GM23338 (cell line): ENCODE measurements at regions not wholly inside any gene's neighbourhood (a gene's known extent, or its start where the extent isn't known, plus 50 kb on each side); places are given as distances from the start of the nearest gene placed in this dataset.

Experiments used
- ATAC-seq: fragments of 200-7000 bp; cut with Tn5 transposase; 3 replicates; pipeline ENCODE4 v1.9.1; 2020
- DNase-seq: peaks from one replicate; pipeline ENCODE4 v3.0.0-alpha.2; 2015; ENCODE audit warnings: low spot score
- H2AFZ ChIP-seq: fragments of 200-600 bp; sonication (generic); 2 replicates; pipeline ENCODE4 v1.8.0; 2016; ENCODE audit warnings: antibody characterized with exemption, mild to moderate bottlenecking, moderate library complexity
- H3F3A ChIP-seq: fragments of 200-600 bp; sonication (generic); replicated peaks from 2 replicates; pipeline ENCODE4 v1.8.0; 2017; ENCODE audit warnings: antibody characterized with exemption, mixed run types, low read depth
- H3K27ac ChIP-seq: fragments of 200-600 bp; sonication (generic); 2 replicates; pipeline ENCODE4 v1.6.1; 2016; ENCODE audit warnings: low read depth
- H3K27me3 ChIP-seq: fragments of 200-600 bp; sonication (generic); 2 replicates; pipeline ENCODE4 v1.8.0; 2016; ENCODE audit warnings: mild to moderate bottlenecking, mixed run types, moderate library complexity; ENCODE audit not compliant: insufficient read depth
- H3K36me3 ChIP-seq: fragments of 200-600 bp; sonication (generic); 2 replicates; pipeline ENCODE4 v1.8.0; 2016; ENCODE audit warnings: mild to moderate bottlenecking; ENCODE audit not compliant: insufficient read depth
- H3K4me1 ChIP-seq: fragments of 200-600 bp; sonication (generic); 2 replicates; pipeline ENCODE4 v1.8.0; 2016; ENCODE audit warnings: mild to moderate bottlenecking, moderate library complexity; ENCODE audit not compliant: insufficient read depth
- H3K4me2 ChIP-seq: fragments of 200-600 bp; sonication (generic); 2 replicates; pipeline ENCODE4 v1.7.1; 2017; ENCODE audit warnings: mixed run types
- H3K4me3 ChIP-seq: fragments of 200-600 bp; sonication (generic); 2 replicates; pipeline ENCODE4 v1.6.1; 2016; ENCODE audit warnings: mixed run types
- H3K79me2 ChIP-seq: fragments of 200-600 bp; sonication (generic); replicated peaks from 2 replicates; pipeline ENCODE4 v1.8.0; 2017; ENCODE audit warnings: mild to moderate bottlenecking; ENCODE audit not compliant: insufficient read depth
- H3K9me2 ChIP-seq: fragments of 200-600 bp; sonication (generic); 2 replicates; pipeline ENCODE4 v1.8.0; 2017; ENCODE audit not compliant: insufficient read depth
- H4K20me1 ChIP-seq: fragments of 200-600 bp; sonication (generic); replicated peaks from 2 replicates; pipeline ENCODE4 v1.8.0; 2017; ENCODE audit warnings: mild to moderate bottlenecking; ENCODE audit not compliant: insufficient read depth
- H3K27ac Mint-ChIP-seq: 2 replicates; pipeline ENCODE4 v1.8.0; 2020; ENCODE audit warnings: inconsistent platforms, mild to moderate bottlenecking, moderate library complexity, mixed read lengths
- H3K27me3 Mint-ChIP-seq: 3 replicates; pipeline ENCODE4 v1.8.0; 2022; ENCODE audit warnings: low read depth, mild to moderate bottlenecking, moderate library complexity, mixed read lengths, inconsistent platforms; ENCODE audit not compliant: insufficient read depth, poor library complexity
- H3K36me3 Mint-ChIP-seq: 3 replicates; pipeline ENCODE4 v1.8.0; 2021; ENCODE audit warnings: low read depth, mild to moderate bottlenecking, inconsistent platforms, moderate library complexity, mixed read lengths
- H3K4me1 Mint-ChIP-seq: 3 replicates; pipeline ENCODE4 v1.8.0; 2020; ENCODE audit warnings: mild to moderate bottlenecking, inconsistent platforms, mixed read lengths
- H3K4me3 Mint-ChIP-seq: 3 replicates; pipeline ENCODE4 v1.8.0; 2021; ENCODE audit warnings: moderate library complexity, mild to moderate bottlenecking, inconsistent platforms, mixed read lengths
- H3K9me3 Mint-ChIP-seq: 3 replicates; pipeline ENCODE4 v1.8.0; 2020; ENCODE audit warnings: moderate library complexity, mild to moderate bottlenecking, inconsistent platforms, mixed read lengths
- CREB1 ChIP-seq: fragments of 250-450 bp; sonication (Bioruptor Pico); IDR thresholded peaks from 2 replicates; pipeline ENCODE4 v1.5.0; 2020; ENCODE audit warnings: low read depth, mild to moderate bottlenecking, moderate library complexity
- EZH2phosphoT487 ChIP-seq: fragments of 200-600 bp; sonication (generic); IDR thresholded peaks from one replicate; pipeline ENCODE4 v1.8.1; 2018; ENCODE audit warnings: antibody characterized with exemption; ENCODE audit not compliant: unreplicated experiment
- NANOG ChIP-seq: IDR thresholded peaks from 2 replicates; pipeline ENCODE4 v1.6.1; 2016; ENCODE audit warnings: antibody characterized with exemption, borderline replicate concordance
- POLR2AphosphoS5 ChIP-seq: IDR thresholded peaks from 2 replicates; pipeline ENCODE4 v1.6.1; 2016; ENCODE audit warnings: antibody characterized with exemption, low read depth
- REST ChIP-seq: IDR thresholded peaks from one replicate; pipeline ENCODE4 v1.6.1; 2018; ENCODE audit warnings: antibody characterized with exemption; ENCODE audit not compliant: unreplicated experiment
- STAT1 ChIP-seq: IDR thresholded peaks from one replicate; pipeline ENCODE4 v1.6.1; 2016; ENCODE audit warnings: antibody characterized with exemption; ENCODE audit not compliant: unreplicated experiment
- ZNF114 ChIP-seq: fragments of 250-450 bp; sonication (Bioruptor Pico); IDR thresholded peaks from 2 replicates; pipeline ENCODE4 v1.5.0; 2020; ENCODE audit warnings: mild to moderate bottlenecking, moderate library complexity
- ZNF331 ChIP-seq: fragments of 250-450 bp; sonication (Bioruptor Pico); IDR thresholded peaks from 2 replicates; pipeline ENCODE4 v1.5.0; 2020; ENCODE audit warnings: low read depth, mild to moderate bottlenecking, moderate library complexity
- TF ChIP-seq, protein P1 (sequence below): IDR thresholded peaks from 2 replicates; pipeline ENCODE4 v1.6.1; 2016; ENCODE audit warnings: antibody characterized with exemption

- no peak for ATAC-seq
- H3K4me1 Mint-ChIP-seq: peaks cover 11% of the 10 kb centered on the region
- peaks cover 3% of the 10 kb centered on the region; the same call in 1 of the 3 replicates for H3K9me3 Mint-ChIP-seq
- Histone ChIP-seq H3K36me3 (no peaks in the 10 kb centered on the region), H3K4me2 (no peak overlapping the region), H3K79me2 (no peaks in the 10 kb centered on the region), H2AFZ (no peak overlapping the region), H3K27ac (no peak overlapping the region), H3K4me1 (0 out of 2 replicates have a peak, but pooled peaks cover 8% of the 10 kb centered on the region), H3F3A (no peaks in the 10 kb centered on the region), H4K20me1 (no peaks in the 10 kb centered on the region), H3K27me3 (no peaks in the 10 kb centered on the region), H3K9me2 (no peaks in the 10 kb centered on the region), H3K4me3 (no peak overlapping the region)
- no peaks in the 10 kb centered on the region for H3K27me3 Mint-ChIP-seq
- H3K27ac Mint-ChIP-seq: no peak overlapping the region
- H3K4me3 Mint-ChIP-seq: no peak overlapping the region
- peak; percentile 8 for DNase-seq
- H3K36me3 Mint-ChIP-seq: no peaks in the 10 kb centered on the region
- TF ChIP-seq EZH2phosphoT487: no peak
These were observed 471.9 kb downstream of the KCTD12 start for GRCh38 chr13:76414320-76414719.

- no peak overlapping the region for H3K4me3 Mint-ChIP-seq
- H3K9me3 Mint-ChIP-seq: peaks cover 6% of the 10 kb centered on the region; the same call in 1 of the 3 replicates
- Histone ChIP-seq H3K36me3 (no peaks in the 10 kb centered on the region), H3F3A (no peaks in the 10 kb centered on the region), H3K27me3 (no peaks in the 10 kb centered on the region), H3K4me1 (no peaks in the 10 kb centered on the region), H2AFZ (no peak overlapping the region), H3K79me2 (no peaks in the 10 kb centered on the region), H3K27ac (no peak overlapping the region), H3K9me2 (peaks cover 4% of the 10 kb centered on the region; the same call in 1 of the 2 replicates), H4K20me1 (no peaks in the 10 kb centered on the region), H3K4me2 (no peak overlapping the region), H3K4me3 (no peak overlapping the region)
- ATAC-seq (no peak), DNase-seq (no peak)
- H3K4me1 Mint-ChIP-seq: no peaks in the 10 kb centered on the region; the same call in 2 of the 3 replicates
- no peak for TF ChIP-seq CREB1
- TF ChIP-seq, protein P1, sequence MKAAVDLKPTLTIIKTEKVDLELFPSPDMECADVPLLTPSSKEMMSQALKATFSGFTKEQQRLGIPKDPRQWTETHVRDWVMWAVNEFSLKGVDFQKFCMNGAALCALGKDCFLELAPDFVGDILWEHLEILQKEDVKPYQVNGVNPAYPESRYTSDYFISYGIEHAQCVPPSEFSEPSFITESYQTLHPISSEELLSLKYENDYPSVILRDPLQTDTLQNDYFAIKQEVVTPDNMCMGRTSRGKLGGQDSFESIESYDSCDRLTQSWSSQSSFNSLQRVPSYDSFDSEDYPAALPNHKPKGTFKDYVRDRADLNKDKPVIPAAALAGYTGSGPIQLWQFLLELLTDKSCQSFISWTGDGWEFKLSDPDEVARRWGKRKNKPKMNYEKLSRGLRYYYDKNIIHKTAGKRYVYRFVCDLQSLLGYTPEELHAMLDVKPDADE: no peak
- H3K36me3 Mint-ChIP-seq: no peaks in the 10 kb centered on the region
- H3K27ac Mint-ChIP-seq: no peak overlapping the region
- peaks cover 3% of the 10 kb centered on the region for H3K27me3 Mint-ChIP-seq
These were observed 480.0 kb downstream of the KCTD12 start for GRCh38 chr13:76406243-76406642.

DNA sequence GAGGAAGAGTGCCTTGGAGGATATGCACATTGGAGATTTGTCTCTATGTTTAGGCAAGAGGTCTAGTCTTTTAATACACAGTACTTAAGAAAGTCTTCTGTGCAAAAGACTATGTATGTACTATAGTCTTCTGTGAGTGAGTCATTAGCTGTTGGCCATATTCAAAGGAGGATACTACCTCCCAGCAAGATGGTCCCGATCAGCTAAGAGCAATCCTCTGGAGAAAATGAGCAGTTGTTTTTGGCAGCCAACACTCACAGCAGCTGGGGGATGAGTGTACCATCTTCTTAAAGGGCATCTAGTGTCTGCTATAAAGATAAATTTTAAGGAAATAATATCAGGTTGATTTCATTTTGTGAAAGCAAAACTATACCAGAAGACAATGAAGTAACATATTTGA is 487.8 kb downstream of the KCTD12 start:
- Mint-ChIP-seq H3K27me3 (no peaks in the 10 kb centered on the region), H3K4me3 (no peak overlapping the region), H3K36me3 (no peaks in the 10 kb centered on the region), H3K27ac (no peak overlapping the region), H3K4me1 (peaks cover 3% of the 10 kb centered on the region; the same call in 2 of the 3 replicates), H3K9me3 (no peaks in the 10 kb centered on the region)
- Histone ChIP-seq H3K4me1 (no peaks in the 10 kb centered on the region), H3F3A (no peaks in the 10 kb centered on the region), H3K27me3 (no peaks in the 10 kb centered on the region), H3K4me3 (no peak overlapping the region), H3K4me2 (no peak overlapping the region), H4K20me1 (no peaks in the 10 kb centered on the region), H3K9me2 (no peaks in the 10 kb centered on the region), H3K27ac (no peak overlapping the region), H2AFZ (peak overlapping the region; percentile 35; the same call in 1 of the 2 replicates), H3K79me2 (no peaks in the 10 kb centered on the region), H3K36me3 (no peaks in the 10 kb centered on the region)
- DNase-seq (no peak), ATAC-seq (no peak)
- TF ChIP-seq NANOG (no peak), POLR2AphosphoS5 (no peak), ZNF114 (no peak), CREB1 (no peak), REST (no peak), STAT1 (no peak), ZNF331 (no peak)
- TF ChIP-seq, protein P1: no peak
